H4 (cell line): ENCODE measurements at regions not wholly inside any gene's neighbourhood (a gene's known extent, or its start where the extent isn't known, plus 50 kb on each side); places are given as distances from the start of the nearest gene placed in this dataset.
"Not testable (repeated sequence)": the region's sequence is repeated elsewhere in the genome, so short reads cannot be mapped to it uniquely, and the experiment has no call there.

Experiments used
- DNase-seq: peaks from one replicate; pipeline ENCODE4 v3.0.0-alpha.2; 2015; ENCODE audit warnings: low spot score

- no peak for DNase-seq
These were observed 151.4 kb upstream of the NXPH2 start for GRCh38 chr2:138931284-138932256.

DNA sequence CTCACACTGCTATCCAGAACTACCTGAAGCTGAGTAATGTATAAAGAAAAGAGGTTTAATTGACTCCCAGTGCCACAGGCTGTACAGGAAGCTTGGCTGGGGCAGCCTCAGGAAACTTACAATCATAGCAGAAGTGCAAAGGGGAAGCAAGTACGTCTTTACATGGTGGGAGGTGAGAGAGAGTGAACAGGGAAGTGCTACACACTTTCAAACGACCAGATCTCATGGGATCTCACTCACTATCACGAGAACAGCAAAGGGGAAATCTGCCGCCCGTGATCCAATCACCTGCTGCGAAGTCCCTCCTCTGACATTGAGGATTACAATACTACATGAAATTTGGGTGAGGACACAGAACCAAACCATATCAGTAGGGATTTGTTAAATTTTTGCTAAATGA, 150.4 kb upstream of the NXPH2 start:
- no peak for DNase-seq

DNA sequence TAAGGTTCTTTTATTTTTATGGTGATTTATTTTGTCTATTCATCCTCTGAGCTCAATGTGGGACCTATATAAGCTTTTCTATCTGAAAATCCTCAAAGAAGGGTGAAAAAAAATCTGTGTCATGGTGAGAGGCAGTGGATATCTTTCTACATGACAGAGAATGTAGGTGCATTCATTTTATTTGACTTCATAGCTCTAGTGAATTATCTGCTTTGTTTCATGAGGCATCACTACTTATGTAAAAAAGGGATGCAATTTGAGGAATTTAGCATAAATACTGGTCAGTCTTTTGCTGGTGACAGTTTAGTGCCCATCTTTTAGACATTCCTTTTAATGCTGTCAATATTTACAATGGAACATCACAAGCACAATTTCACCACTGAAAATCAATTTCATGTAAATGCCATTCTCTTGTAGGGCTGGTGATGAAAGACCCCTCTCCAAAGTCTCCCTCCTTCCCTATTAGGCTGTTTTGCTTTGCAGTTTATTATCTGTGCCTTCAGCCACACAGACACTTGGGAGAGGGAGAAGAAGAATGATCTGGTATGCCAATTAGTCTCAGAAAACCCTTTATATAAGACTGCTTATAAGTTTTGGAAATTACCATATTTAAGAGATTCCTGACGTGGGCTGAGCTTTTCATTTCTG, 148.3 kb upstream of the NXPH2 start:
- DNase-seq, result no peak

DNA sequence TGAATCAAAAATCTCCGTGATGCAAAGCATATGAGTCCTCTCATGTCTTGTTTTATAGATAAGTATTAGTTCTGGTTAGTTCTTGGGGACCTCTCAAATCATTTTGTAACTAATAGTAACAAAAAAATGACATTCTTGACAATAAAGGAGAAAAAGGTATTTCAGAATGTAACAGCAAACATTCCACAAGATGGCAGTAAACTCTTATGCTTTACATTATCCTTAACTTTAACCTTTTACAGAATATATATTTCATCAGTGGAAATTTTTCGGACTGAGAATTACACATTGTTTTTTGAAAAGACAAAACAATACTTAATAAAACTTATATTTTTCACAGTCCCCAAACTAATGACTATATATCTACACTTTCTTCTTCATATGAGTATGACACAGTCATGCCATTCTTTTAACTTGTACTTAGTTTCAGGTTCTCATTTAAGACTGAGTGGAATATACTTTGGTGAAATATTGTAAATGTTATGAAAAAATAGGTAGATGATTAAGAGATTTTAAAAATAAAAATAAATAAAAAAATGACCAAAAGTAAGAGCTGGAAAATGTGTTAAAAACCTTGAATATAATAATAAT, 142.9 kb upstream of the NXPH2 start:
- peak; percentile 21 for DNase-seq

GRCh38 chr2:138919120-138919747, 139.0 kb upstream of the NXPH2 start:
- no peak for DNase-seq

DNA sequence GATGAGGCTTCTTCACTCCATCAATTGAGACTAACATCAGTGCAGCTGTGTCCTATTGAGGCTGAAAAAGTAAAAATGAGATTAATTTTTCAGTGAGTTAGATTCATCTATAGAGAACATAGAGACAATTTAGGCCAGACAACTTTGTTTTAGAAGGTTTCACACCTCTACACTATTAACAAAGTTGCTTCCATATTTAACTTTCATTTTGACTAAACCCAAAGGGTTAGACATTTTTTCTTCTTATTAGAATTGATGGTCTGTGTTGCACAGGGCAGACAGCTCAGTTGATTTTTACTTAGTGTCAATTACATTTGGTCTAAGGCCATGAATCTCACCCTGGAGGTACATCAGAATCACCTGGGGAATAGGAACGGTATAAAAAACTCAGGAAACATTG, 130.2 kb upstream of the NXPH2 start:
- DNase-seq, result no peak

- DNase-seq, result no peak
These were observed 126.4 kb upstream of the NXPH2 start for GRCh38 chr2:138906549-138906948.

- no peak for DNase-seq
These were observed 122.2 kb upstream of the NXPH2 start for GRCh38 chr2:138902239-138902871.

GRCh38 chr2:138901530-138901929, 121.3 kb upstream of the NXPH2 start:
- no peak for DNase-seq

GRCh38 chr2:138898855-138899254, 118.7 kb upstream of the NXPH2 start:
- DNase-seq, result no peak

GRCh38 chr2:138897274-138897673, 117.1 kb upstream of the NXPH2 start:
- no peak for DNase-seq

- DNase-seq, result no peak
These were observed 113.6 kb upstream of the NXPH2 start for GRCh38 chr2:138893746-138894145.

DNA sequence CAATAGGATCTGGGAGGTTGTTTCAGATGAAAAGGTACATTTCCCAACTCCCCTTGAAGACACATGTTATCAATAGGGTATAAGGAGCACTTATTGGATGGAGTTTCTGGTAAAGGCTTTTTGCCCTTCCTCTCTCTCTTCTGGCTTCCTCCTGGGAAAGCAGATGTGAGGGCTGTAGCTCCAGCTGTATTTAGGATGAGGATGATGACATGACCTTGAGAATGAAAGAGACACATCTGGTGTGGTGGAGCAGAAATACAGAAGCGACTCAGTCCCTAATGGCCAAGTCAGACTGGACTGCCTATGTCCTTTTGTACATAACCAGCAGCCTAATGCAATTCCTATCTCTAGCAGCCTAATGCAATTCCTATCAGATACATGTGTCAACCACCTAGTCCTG, 100.9 kb upstream of the NXPH2 start:
- no peak for DNase-seq

GRCh38 chr2:138879931-138880330, 99.7 kb upstream of the NXPH2 start:
- no peak for DNase-seq

- peak; percentile 19 for DNase-seq
These were observed 97.2 kb upstream of the NXPH2 start for GRCh38 chr2:138877421-138877820.

GRCh38 chr2:138874251-138874650, 94.1 kb upstream of the NXPH2 start:
- DNase-seq, result no peak

- not testable (repeated sequence) for DNase-seq
These were observed 91.9 kb upstream of the NXPH2 start for GRCh38 chr2:138872116-138872515.

- DNase-seq, result no peak
These were observed 91.1 kb upstream of the NXPH2 start for GRCh38 chr2:138871312-138871711.

GRCh38 chr2:138867341-138867740, 87.2 kb upstream of the NXPH2 start:
- no peak for DNase-seq

DNA sequence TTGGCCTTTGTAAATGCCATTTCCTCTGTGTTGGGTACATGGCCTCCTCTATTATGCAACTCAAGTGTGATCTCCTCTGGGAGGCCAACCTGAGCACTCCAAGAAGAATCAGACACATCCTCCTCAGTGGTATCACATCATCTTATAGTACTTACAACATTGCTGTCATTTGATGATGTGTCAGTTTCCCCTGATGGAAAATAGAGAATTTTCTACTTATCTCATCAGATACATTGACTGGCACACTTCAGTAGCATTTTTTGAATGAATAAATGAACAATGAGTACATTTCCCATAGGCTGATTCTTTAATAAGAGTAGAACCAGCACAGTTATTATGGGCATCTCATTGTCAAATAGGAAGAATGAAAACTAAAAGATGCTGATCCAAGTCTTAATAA, 86.6 kb upstream of the NXPH2 start:
- no peak for DNase-seq

DNA sequence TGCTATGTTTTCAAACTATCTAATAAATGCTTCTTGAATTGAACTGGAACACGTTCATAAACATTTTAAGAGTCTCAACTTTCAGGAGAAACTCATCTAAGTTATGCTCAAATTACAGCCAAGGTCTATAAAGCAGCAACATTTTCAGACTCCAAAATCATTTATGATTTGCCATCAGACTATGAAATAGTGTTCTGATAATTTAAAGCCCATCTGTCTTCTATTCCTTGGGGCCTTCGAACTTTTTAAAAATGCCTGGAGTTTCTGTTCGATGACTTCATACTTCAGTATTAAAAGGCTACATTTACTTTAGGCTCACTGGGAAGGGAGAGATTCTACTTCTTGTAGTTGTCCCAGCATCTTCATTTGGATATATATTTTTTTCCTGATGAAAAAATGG, 73.6 kb upstream of the NXPH2 start:
- no peak for DNase-seq

DNA sequence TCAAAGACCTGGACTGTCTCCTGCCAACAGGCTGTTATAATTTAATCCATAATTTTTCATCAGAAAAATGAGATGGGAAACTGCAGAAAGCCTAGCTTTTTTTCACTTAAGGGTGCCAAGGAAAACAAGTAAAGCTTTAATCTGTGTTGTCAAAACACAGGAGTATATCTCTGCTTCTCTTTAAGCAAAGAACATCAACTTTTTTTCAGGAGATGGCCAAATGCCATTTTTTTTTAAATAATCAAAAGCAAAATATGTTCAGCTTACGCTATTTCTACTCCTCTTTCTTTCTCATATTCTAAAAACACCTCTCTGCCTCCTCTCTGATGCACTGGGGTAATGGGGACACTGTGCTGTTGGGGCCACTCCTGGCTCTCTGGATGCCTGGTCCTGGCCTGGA, 73.1 kb upstream of the NXPH2 start:
- no peak for DNase-seq
